Activated CD4-positive, alpha-beta T cell treated with anti-CD3 and anti-CD28 coated beads, Interleukin-2, Interleukin-6, amounts not matched to agents 100 ng/mL and 50 ng/mL, durations not matched to agents 16 hours and 8 hours (primary cell): ENCODE measurements at regions not wholly inside any gene's neighbourhood (a gene's known extent, or its start where the extent isn't known, plus 50 kb on each side); places are given as distances from the start of the nearest gene placed in this dataset.
"Not testable (repeated sequence)": the region's sequence is repeated elsewhere in the genome, so short reads cannot be mapped to it uniquely, and the experiment has no call there.

Source experiments
- DNase-seq: peaks from one replicate; pipeline ENCODE4 v3.0.0-alpha.2; 2020

DNA sequence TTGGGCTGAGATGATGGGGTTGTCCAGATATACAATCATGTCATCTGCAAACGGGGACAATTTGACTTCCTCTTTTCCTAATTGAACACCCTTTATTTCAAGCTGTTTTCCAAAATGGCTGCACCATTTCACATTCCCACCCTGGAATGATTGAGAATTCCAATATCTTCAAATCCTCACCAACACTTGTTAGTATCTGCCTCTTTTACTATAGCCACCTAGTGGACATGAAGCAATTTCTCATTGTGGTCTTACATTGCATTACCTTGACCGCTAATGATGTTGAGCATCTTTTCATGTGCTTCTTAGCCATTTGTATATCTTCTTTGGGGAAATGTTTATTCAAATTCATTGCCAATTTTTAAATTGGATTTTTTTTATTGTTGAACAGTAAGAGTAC, 364.8 kb downstream of the SMARCA1 start:
- DNase-seq: no peak

- DNase-seq: no peak
Observed at GRCh38 chrX:129145840-129146272, 377.4 kb downstream of the SMARCA1 start.

- DNase-seq: no peak
Observed at GRCh38 chrX:129145385-129145784, 377.9 kb downstream of the SMARCA1 start.

DNA sequence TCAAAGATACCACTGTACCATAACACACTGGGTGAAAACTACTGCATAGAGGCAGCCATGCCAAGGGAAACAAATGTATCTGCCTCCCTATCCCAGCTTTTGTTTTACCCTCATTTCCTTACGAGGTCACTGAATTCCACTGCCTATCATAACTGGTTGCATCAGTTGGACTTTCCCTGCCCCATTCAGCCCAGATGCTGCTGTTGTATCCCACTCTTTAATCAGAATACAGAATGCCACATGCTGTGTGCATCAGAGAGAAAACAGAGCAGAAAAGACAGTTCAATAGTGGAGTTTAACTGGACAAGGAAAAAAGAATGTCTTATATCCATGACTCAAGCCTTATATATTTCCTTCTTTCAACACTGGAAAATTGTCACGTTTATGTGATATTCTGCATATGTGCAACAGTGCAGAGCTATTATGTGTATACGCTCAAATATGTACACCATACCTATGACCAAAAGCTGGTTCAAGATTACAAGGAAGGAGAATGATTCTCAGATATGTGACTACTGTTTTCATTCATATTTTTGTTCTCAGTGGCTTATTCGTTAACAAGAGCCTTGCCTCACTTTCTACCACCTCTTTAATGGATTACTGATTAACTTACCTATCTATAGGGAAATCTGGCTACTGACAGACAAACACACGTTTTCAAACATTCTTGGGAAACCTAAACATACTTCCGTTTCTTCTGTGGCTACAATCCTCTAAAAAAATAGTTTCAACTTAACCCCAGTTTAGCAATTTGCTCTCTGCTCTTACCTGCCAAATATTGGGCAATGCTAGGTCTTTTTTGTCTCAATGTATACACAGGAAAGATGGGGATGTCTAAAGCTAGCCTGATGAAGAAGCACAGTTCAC, 378.9 kb downstream of the SMARCA1 start:
- no peak for DNase-seq

DNA sequence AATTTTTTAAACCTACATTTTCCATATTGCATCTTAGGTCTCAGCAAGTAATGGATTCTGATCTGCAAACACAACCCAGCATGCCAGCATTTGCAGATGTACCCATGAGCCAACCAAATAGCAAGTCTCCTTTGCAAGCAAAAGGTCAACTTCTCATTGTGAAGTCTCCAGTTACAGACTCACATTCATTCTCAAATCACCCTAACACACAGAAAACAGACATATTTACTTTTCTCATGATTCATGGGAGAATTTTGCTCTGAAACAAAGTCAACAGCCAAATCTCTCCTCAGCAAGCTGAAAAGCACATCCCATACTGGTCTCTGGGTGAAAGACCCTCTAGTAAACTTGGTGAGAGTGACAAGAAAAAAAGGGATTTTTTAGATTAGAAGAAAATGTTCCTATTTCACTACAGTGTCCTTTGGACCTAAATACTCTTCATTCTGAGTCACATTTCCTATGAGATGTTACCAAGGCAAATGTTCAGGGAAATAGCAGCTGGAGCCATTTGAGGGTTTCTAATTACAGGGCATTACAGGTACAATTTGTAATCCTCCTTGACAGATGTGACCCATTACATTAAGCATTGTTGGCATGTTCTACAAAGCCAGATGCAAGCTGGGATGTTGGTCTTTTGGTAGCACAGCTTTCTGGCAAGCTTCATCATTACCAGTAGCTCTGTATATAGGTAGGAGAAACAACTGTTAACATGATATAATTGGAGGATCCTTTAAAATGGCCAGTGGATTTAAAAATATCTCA, 383.3 kb downstream of the SMARCA1 start:
- no peak for DNase-seq

GRCh38 chrX:129125122-129125914, 398.0 kb downstream of the SMARCA1 start:
- no peak for DNase-seq

GRCh38 chrX:129123795-129124194, 399.5 kb downstream of the SMARCA1 start:
- DNase-seq: no peak

DNA sequence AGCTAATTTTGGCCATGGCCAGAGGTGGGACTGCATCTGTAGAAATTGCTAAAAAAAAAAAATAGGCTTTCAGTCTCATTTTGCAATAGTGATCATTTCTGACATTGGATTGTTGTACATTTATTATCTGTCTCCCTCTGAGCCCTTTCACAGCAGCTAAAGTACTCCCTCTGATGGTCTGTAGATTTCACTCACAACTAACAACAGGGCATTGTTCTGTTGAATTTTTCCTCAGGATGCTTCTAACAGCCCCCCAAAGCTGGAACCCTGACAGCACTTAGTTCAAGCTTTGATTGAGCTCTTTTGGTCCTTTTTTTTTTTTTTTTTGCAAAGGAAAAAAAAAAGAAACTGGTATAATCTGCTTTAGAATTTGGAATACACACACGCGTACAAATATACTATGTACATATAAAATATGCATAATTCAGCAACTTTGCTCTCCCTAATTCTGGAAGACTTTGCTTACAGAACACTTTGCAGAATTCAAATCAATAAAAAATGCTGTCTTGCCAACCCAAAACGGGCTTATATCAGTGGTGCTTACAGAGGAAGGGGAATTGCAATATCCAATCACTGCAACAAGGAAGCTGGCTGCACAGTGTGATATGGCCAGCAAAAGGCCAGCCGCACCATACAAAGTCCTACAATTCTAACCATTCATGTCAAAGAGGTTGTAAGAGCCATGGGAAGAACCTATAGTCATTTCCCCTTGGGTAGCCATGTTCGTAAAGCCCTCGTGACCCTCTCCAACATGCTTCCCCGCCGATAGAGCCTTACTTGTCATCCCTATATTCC, 406.4 kb downstream of the SMARCA1 start:
- no peak for DNase-seq

DNA sequence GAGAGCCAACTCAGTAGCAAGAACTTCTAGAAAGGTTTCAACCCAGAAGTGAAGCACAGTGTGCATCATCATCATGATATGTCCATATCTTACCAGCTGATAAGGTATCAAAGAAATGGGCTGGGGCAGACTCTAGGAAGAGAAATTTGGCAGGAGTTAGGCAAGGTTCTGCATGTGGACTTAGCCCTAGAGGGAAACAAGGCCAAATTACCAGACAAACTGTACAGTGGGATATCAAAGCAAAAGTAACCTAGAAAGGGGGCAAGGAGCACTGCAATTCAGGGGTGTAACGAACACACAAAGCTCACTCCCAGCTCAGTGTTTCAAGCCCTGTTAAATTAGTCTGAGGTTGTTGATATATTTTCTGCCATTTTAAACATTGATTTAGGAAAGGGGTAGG, 407.4 kb downstream of the SMARCA1 start:
- DNase-seq: no peak

DNA sequence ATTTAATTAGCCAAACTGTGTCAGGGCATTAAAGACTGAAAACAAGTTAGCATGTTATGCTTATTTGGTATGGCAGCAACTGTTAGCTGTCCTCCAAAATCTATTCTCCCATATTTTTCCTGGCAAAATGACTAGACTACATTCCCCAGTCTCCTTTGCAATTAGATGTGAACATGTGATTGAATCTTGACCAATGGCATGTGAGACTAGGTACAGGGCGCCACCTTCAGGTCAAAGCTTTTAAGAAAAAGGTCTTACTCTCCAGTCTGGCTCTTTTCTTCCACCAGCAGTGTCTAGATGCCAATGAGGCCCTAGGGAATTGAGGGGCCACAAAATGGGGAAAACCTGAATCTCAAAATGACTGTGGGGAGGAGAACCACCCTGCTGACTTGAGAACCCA, 408.2 kb downstream of the SMARCA1 start:
- DNase-seq: peak; percentile 52

DNA sequence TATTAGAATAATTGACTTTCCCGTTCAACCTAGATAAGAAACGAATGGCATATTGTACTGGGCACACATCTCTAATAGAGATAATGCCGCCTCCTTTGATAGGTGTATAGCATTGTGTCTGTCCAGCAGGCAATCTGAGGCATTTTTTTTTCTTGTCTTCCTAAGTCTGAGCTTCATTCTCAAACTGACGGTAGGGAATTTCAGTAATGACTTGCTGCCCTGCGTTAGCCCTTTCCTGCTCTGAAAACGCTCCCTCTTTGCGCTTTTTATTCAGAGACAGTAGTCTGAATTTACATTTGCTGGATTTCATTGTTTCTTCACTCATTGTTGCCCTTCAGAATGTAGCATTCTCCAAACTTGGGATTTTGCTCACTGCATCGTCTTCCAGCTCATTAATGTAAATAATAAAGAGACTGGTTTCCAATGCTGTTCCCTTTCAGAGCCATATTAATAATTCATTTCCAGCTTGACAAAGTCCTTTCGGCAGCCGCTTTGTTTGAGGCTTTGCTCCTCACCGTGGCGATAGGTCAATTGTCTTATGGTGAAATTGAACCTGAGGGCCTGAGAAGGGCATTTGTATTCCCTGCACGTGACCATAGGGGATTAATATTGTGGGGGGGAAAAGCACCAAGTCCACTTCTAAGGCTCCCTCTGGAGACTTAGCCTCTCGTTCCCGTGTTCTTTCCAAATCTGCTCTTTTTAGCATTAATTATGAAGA, 412.1 kb downstream of the SMARCA1 start:
- DNase-seq: no peak

DNA sequence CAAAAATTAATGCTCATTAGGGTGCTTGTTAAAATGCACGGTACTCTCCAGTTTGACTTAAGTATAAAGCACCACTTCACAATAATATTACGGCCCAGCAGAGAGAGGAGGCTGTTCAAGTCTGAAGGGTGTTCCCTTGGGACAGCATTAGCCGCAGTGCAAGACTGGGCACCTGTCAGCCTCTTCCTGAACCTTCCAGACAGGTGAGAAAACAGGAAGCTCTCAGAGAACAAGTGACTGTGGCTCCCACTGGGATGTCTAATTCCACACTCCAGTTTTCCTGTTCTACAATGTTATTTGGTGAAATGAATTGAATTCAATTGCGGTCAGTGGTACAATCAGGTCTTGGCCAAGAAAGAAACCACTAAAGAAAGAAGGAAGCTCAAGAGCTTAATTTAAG, 414.4 kb downstream of the SMARCA1 start:
- no peak for DNase-seq

DNA sequence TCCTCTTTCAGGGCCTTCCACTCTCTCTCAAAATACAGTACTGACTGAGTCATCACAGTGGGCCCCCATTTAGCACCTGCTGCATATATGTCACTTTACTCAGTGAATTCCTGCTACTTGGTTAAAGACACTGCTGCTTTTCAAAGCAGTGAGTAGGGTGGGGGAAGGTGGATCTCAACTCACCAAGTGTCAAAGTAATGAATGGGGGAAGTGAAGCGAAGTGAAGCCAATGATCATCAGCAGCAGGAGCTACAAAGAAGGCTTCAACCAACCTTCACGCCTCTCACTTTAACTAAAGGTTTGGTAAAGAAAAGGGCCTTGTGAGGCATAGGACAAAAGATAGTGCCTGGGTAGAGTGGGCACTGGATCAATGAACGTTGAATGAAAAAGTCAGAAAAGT, 424.1 kb downstream of the SMARCA1 start:
- no peak for DNase-seq

DNA sequence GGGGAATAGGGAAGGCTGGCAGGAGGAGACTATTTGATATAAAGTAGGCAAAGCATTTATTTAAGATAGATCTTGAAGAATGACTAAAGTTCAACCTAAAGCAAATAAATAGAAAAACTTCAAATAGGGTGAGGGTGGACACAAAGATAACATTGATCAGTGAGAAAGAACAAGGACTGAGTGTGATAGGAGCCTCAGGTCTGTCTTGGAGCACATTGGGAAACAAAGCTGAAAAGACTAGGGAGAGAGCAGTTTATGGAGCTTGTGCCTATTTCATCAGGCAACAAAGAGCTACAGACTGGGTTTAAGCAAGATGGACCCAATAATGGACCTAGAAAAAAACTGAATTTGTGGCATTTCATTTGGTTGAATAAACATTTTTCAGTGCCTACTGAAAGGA, 425.6 kb downstream of the SMARCA1 start:
- DNase-seq: no peak

DNA sequence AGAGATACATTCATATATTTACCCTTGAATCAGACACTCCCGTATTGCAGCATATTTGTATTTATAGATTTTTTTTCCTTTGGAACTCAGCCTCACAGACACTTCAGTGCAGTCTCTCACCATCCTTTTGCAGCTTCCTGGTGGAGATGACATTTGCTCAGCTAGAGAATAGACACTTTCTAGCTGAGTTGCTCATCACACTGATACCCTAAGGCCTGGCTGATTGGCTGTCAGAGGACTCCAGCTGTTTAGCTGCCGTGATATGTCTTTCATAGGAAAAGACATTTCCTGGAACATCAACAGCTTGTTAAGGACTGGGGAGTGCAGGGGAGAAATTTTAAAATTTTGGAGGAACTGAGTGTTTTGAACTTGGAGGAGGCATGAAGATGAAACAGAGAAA, 429.6 kb downstream of the SMARCA1 start:
- DNase-seq: no peak

DNA sequence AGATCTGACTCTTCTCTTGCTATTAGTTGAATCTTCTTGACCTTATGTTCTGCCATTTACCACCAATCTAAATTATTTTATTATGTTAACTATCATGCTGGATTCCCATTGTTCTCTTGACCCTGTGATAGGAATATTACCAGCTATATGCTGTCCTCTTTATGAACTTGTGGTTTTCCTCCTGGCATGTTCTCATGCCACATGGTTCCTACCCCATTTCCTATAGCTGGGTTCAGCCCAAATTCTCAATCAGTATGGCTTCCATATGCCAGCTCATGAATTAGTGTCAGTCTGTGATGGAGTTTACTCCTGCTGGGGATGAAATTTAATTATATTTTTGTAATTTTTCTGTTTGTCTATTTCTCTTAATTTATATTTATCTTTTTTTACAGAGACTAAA, 430.5 kb downstream of the SMARCA1 start:
- no peak for DNase-seq

DNA sequence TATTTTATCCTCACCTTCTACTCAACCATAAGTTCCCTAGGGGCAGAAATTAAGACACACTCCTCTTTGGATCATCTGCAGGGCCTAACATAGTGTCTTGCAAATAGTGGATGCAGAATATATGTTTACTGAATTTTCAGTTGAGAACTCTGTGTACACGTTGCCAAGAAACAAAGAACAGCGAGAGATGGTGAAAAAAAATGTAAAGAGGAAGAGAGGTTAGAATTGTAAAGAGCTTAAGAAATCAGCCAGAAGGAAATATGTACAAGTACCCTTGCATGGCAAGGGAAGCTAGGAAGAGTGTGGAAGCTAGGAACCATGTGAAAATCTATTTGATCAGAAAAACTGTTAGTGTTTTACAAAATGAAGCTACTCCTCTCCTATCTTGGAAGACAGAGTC, 431.0 kb downstream of the SMARCA1 start:
- no peak for DNase-seq

DNA sequence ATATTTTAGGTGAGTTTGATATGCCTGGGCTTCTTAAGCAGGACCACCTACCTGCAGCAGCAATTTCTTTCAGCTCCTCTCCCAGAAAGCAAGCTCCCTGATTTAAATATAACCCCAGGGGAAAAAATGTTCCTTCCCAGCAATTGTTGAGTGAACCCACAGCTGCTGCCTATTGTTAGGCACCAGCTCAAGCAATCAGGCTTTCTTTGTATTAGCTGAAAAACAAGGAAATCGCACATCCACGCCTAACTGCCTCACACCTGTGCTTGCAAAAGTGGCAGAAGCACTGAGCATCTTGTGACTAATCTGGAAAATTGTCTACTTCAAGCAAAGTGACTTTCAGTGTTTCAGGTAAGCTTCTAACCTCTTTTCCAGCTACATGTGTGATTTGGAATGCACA, 432.2 kb downstream of the SMARCA1 start:
- no peak for DNase-seq

GRCh38 chrX:129086802-129087201, 436.5 kb downstream of the SMARCA1 start:
- DNase-seq: no peak

- DNase-seq: not testable (repeated sequence)
Observed at GRCh38 chrX:129084291-129084690, 439.0 kb downstream of the SMARCA1 start.

- no peak for DNase-seq
Observed at GRCh38 chrX:129077424-129078170, 445.7 kb downstream of the SMARCA1 start.
